IMR-90 (cell line): ENCODE measurements at regions not wholly inside any gene's neighbourhood (a gene's known extent, or its start where the extent isn't known, plus 50 kb on each side); places are given as distances from the start of the nearest gene placed in this dataset.
"Not testable (repeated sequence)": the region's sequence is repeated elsewhere in the genome, so short reads cannot be mapped to it uniquely, and the experiment has no call there.

ENCODE experiments used
- ATAC-seq: fragments of 200-7000 bp; cut with Tn5 transposase; 2 replicates; pipeline ENCODE4 v1.9.1; 2020; ENCODE audit warnings: low read depth, mild to moderate bottlenecking, moderate library complexity
- BruUV-seq: library from RNA; stranded (reverse); fragments of 400-500 nt; replicated peaks from 2 replicates; lab custom pipeline; 2021; lab: Mats Ljungman, UMichigan
- CTCF ChIA-PET: fragments of 300-600 bp; formaldehyde crosslinking; extraction: SDS; loops from one replicate; lab custom pipeline; 2021; ENCODE audit warnings: antibody characterized with exemption; lab: Yijun Ruan, JAX
- POLR2A ChIA-PET: fragments of 300-600 bp; sonication (Branson Sonifier 250); formaldehyde crosslinking; loops from one replicate; lab custom pipeline; 2022; ENCODE audit warnings: antibody characterized with exemption; ENCODE audit not compliant: unreplicated experiment; lab: Charles Lee
- DNase-seq: peaks from one replicate; pipeline ENCODE4 v3.0.0; 2013
- H2AFZ ChIP-seq: replicated peaks from 2 replicates; pipeline ENCODE3; 2013; ENCODE audit warnings: low read length, mild to moderate bottlenecking; ENCODE audit not compliant: poor library complexity
- H2AK5ac ChIP-seq: 2 replicates; pipeline ENCODE4 v1.6.1; 2013; ENCODE audit warnings: low read depth, low read length, inconsistent platforms
- H2AK9ac ChIP-seq: replicated peaks from 2 replicates; pipeline ENCODE3; 2013; ENCODE audit warnings: mild to moderate bottlenecking, low read depth, low read length, moderate library complexity; ENCODE audit not compliant: poor library complexity
- H2BK120ac ChIP-seq: 2 replicates; pipeline ENCODE4 v1.6.1; 2013; ENCODE audit warnings: low read depth, low read length, inconsistent platforms
- H2BK15ac ChIP-seq: 3 replicates; pipeline ENCODE4 v1.6.1; 2013; ENCODE audit warnings: low read depth, low read length, inconsistent platforms
- H2BK20ac ChIP-seq: 2 replicates; pipeline ENCODE4 v1.6.1; 2013; ENCODE audit warnings: low read depth, mild to moderate bottlenecking, inconsistent platforms, low read length, moderate library complexity
- H2BK5ac ChIP-seq: 2 replicates; pipeline ENCODE4 v1.6.1; 2013; ENCODE audit warnings: mild to moderate bottlenecking, low read depth, low read length, inconsistent platforms; ENCODE audit not compliant: poor library complexity, severe bottlenecking
- H3K14ac ChIP-seq: replicated peaks from 2 replicates; pipeline ENCODE4 v1.6.1; 2013; ENCODE audit warnings: low read depth, low read length, inconsistent platforms
- H3K18ac ChIP-seq: 2 replicates; pipeline ENCODE4 v1.6.1; 2013; ENCODE audit warnings: low read depth, low read length, control low read depth
- H3K23ac ChIP-seq: 2 replicates; pipeline ENCODE4 v1.6.1; 2013; ENCODE audit warnings: low read depth, low read length, inconsistent platforms
- H3K27ac ChIP-seq: 2 replicates; pipeline ENCODE4 v1.5.1; 2013; ENCODE audit warnings: mild to moderate bottlenecking, control low read depth, low read length; ENCODE audit not compliant: insufficient read depth
- H3K27me3 ChIP-seq: 2 replicates; pipeline ENCODE4 v1.6.1; 2013; ENCODE audit warnings: low read length; ENCODE audit not compliant: control insufficient read depth, insufficient read depth
- H3K36me3 ChIP-seq: 2 replicates; pipeline ENCODE4 v1.6.1; 2013; ENCODE audit warnings: low read length, mixed read lengths; ENCODE audit not compliant: control insufficient read depth, insufficient read depth
- H3K4ac ChIP-seq: 2 replicates; pipeline ENCODE4 v1.6.1; 2013; ENCODE audit warnings: low read depth, low read length, inconsistent platforms
- H3K4me1 ChIP-seq: 2 replicates; pipeline ENCODE4 v1.6.1; 2013; ENCODE audit warnings: low read length, mixed read lengths; ENCODE audit not compliant: control insufficient read depth, insufficient read depth
- H3K4me2 ChIP-seq: 2 replicates; pipeline ENCODE4 v1.6.1; 2013; ENCODE audit warnings: low read depth, mild to moderate bottlenecking, control low read depth, low read length, moderate library complexity
- H3K4me3 ChIP-seq: 2 replicates; pipeline ENCODE4 v1.5.1; 2013; ENCODE audit warnings: low read depth, mild to moderate bottlenecking, control low read depth, low read length, moderate library complexity; ENCODE audit not compliant: insufficient read depth
- H3K56ac ChIP-seq: 2 replicates; pipeline ENCODE4 v1.6.1; 2013; ENCODE audit warnings: low read length, inconsistent platforms; ENCODE audit not compliant: insufficient read depth; ENCODE audit errors: extremely low read depth
- H3K79me1 ChIP-seq, 2 experiments: 2 replicates each; pipeline ENCODE4 v1.6.1; 2013; ENCODE audit warnings: low read length in 2 of 2, inconsistent platforms in 1 of 2, low read depth in 1 of 2
- H3K9ac ChIP-seq: 2 replicates; pipeline ENCODE4 v1.6.1; 2013; ENCODE audit warnings: low read depth, low read length, control low read depth
- H3K9me1 ChIP-seq: 2 replicates; pipeline ENCODE4 v1.6.1; 2013; ENCODE audit warnings: low read length, inconsistent platforms; ENCODE audit not compliant: insufficient read depth
- H3K9me3 ChIP-seq: 2 replicates; pipeline ENCODE4 v1.6.1; 2013; ENCODE audit warnings: low read length; ENCODE audit not compliant: control insufficient read depth, insufficient read depth
- H4K20me1 ChIP-seq: 2 replicates; pipeline ENCODE4 v1.6.1; 2013; ENCODE audit warnings: low read length, inconsistent platforms; ENCODE audit not compliant: insufficient read depth
- H4K5ac ChIP-seq: 2 replicates; pipeline ENCODE4 v1.6.1; 2013; ENCODE audit warnings: mild to moderate bottlenecking, low read depth, low read length, control low read depth
- H4K8ac ChIP-seq, 2 experiments: 2 replicates each; pipeline ENCODE4 v1.6.1; 2013; ENCODE audit warnings: low read depth in 2 of 2, low read length in 2 of 2, control low read depth in 1 of 2, inconsistent platforms in 1 of 2
- H4K91ac ChIP-seq: 2 replicates; pipeline ENCODE4 v1.6.1; 2013; ENCODE audit warnings: low read depth, low read length, inconsistent platforms; ENCODE audit not compliant: insufficient read depth
- NFE2L2 ChIP-seq: fragments of 150-350 bp; IDR thresholded peaks from 2 replicates; pipeline ENCODE4 v1.6.1; 2016; ENCODE audit warnings: low read depth, mild to moderate bottlenecking, low read length
- WGBS, 2 experiments: methylation state at CpG; one replicate each; pipeline versions ENCODE4 v1.1.5 to v1.1.7; 2013; ENCODE audit warnings: missing lambda C conversion rate in 2 of 2; ENCODE audit not compliant: insufficient read length in 1 of 2; ENCODE audit errors: extremely low coverage in 2 of 2; 5-methylcytosine and 5-hydroxymethylcytosine counted together
- dilution Hi-C: fragments of 300-500 bp; cut with HindIII; formaldehyde crosslinking; loops from one replicate; pipeline ENCODE4 v1.14.3; 2018; ENCODE audit warnings: low sequenced_read_pairs; ENCODE audit not compliant: unreplicated experiment
- in situ Hi-C: fragments of 300-500 bp; cut with MboI; formaldehyde crosslinking; loops from 3 replicates; pipeline ENCODE4 v1.14.3; 2019; ENCODE audit warnings: low sequenced_read_pairs, inconsistent platforms, mixed read lengths
- intact Hi-C: fragments of 100-400 bp; cut with micrococcal nuclease; formaldehyde crosslinking; loops from 2 replicates; pipeline ENCODE4 v1.10.0; 2022

- H4K91ac ChIP-seq, H2AFZ ChIP-seq, H3K27ac ChIP-seq, H3K4ac ChIP-seq, intact Hi-C loops, H4K8ac ChIP-seq, H2AK5ac ChIP-seq, H3K4me2 ChIP-seq, POLR2A ChIA-PET, H2BK20ac ChIP-seq, H3K4me1 ChIP-seq, dilution Hi-C loops, H3K14ac ChIP-seq, H3K36me3 ChIP-seq, H3K79me1 ChIP-seq, H3K4me3 ChIP-seq, H3K27me3 ChIP-seq, DNase-seq, CTCF ChIA-PET, H2BK5ac ChIP-seq, ATAC-seq, in situ Hi-C loops, H2AK9ac ChIP-seq, H3K9me1 ChIP-seq, H2BK15ac ChIP-seq, H3K9me3 ChIP-seq, H3K56ac ChIP-seq, H2BK120ac ChIP-seq, H3K23ac ChIP-seq, H4K20me1 ChIP-seq, H4K5ac ChIP-seq, H3K18ac ChIP-seq, BruUV-seq, H3K9ac ChIP-seq: not testable (repeated sequence)
- TF ChIP-seq NFE2L2 = peak; percentile 47; the same call in 1 of the 2 replicates
- no CpG with 5 or more reads among the region's 3 CpGs for WGBS, 2 experiments
Measured at GRCh38 chr3:156068151-156068550, 52.2 kb upstream of the KCNAB1 start.
